ENCODE measurements at regions not wholly inside any gene's neighbourhood (a gene's known extent, or its start where the extent isn't known, plus 50 kb on each side); places are given as distances from the start of the nearest gene placed in this dataset.

- TF ChIP-seq CTCF (IDR thresholded peaks at IDR 0.05) (no peak), POLR2A (IDR thresholded peaks at IDR 0.05) (no peak)
Observed at GRCh38 chr10:33448421-33449140, 114.1 kb upstream of the NRP1 start.

Measured in right lobe of liver (tissue), 4 donors.